ENCODE measurements at regions not wholly inside any gene's neighbourhood (a gene's known extent, or its start where the extent isn't known, plus 50 kb on each side); places are given as distances from the start of the nearest gene placed in this dataset.

GRCh38 chr17:71387456-71387855 lies 733.4 kb upstream of the SOX9 start:
- no peaks in the 10 kb centered on the region for H3K27me3 ChIP-seq (ENCODE audit: control insufficient read depth in 2 of 2, insufficient read depth in 2 of 2, low read length in 2 of 2)
- H3K4me2 ChIP-seq (ENCODE audit: insufficient read depth, low read length): no peak overlapping the region
- H3K9ac ChIP-seq (replicated peaks; ENCODE audit: extremely low read depth, insufficient read depth, low read length): no peak overlapping the region
- H3K4me1 ChIP-seq (ENCODE audit: control insufficient read depth, extremely low read depth, insufficient read depth, low read length): no peaks in the 10 kb centered on the region
- H4K20me1 ChIP-seq (replicated peaks; ENCODE audit: control insufficient read depth, extremely low read depth, insufficient read depth, low read length): no peaks in the 10 kb centered on the region
- no peak for FAIRE-seq
- ChIA-PET CTCF (no interaction called here), POLR2A (no interaction called here)
- intact Hi-C loops (cut with micrococcal nuclease): no loop called here
- DNase-seq (ENCODE audit: low read depth, low spot score): no peak
- no peak overlapping the region for H3K27ac ChIP-seq (ENCODE audit: insufficient read depth, low read depth, low read length)
- no peaks in the 10 kb centered on the region for H3K9me1 ChIP-seq (replicated peaks; ENCODE audit: control insufficient read depth, extremely low read depth, insufficient read depth, low read length)
- no peaks in the 10 kb centered on the region for H3K36me3 ChIP-seq (ENCODE audit: control insufficient read depth in 2 of 2, extremely low read depth in 1 of 2, insufficient read depth in 2 of 2, low read length in 2 of 2)
- H3K9me3 ChIP-seq (replicated peaks; ENCODE audit: control insufficient read depth, insufficient read depth, low read length): peaks cover 5% of the 10 kb centered on the region
- TF ChIP-seq FOS (IDR thresholded peaks at IDR 0.05; ENCODE audit: borderline replicate concordance, insufficient read depth, low read length): no peak
- TF ChIP-seq POLR2A (IDR thresholded peaks at IDR 0.05; ENCODE audit: low read depth, low read length): no peak
- no peak for TF ChIP-seq POLR2AphosphoS5 (IDR thresholded peaks at IDR 0.05; ENCODE audit: insufficient read depth, low read depth, low read length)
- TF ChIP-seq JUN (IDR thresholded peaks at IDR 0.05; ENCODE audit: borderline replicate concordance, insufficient read depth, insufficient read length, low read depth): no peak
- no peak for TF ChIP-seq EZH2 (IDR thresholded peaks at IDR 0.05; ENCODE audit: borderline replicate concordance, low read depth, low read length, severe bottlenecking)
- no peak for TF ChIP-seq MYC (IDR thresholded peaks at IDR 0.05; ENCODE audit: low read depth, low read length)
- TF ChIP-seq CTCF (IDR thresholded peaks at IDR 0.05; ENCODE audit: extremely low read depth in 1 of 2, insufficient read depth in 1 of 2, low read depth in 1 of 2, low read length in 2 of 2): no peak
- TF ChIP-seq GATA2 (IDR thresholded peaks at IDR 0.05; ENCODE audit: insufficient read depth, insufficient read length, low read depth, low read length): no peak
- no peak overlapping the region for H2AFZ ChIP-seq (ENCODE audit: low read depth, low read length)
- BruUV-seq (replicated peaks): no TSS peak
- dilution Hi-C loops (cut with MboI; ENCODE audit: extremely low pct_ligation_motif_present, low sequenced_read_pairs): no loop called here
- H3K4me3 ChIP-seq (replicated peaks in 1 of 3; ENCODE audit: insufficient read depth in 1 of 3, low read depth in 1 of 3, low read length in 3 of 3): no peak overlapping the region
- H3K79me2 ChIP-seq (ENCODE audit: control insufficient read depth, insufficient read depth, low read length): no peaks in the 10 kb centered on the region

Data from endothelial cell of umbilical vein (primary cell).